Glutamatergic neuron (in vitro differentiated cells): ENCODE measurements at regions not wholly inside any gene's neighbourhood (a gene's known extent, or its start where the extent isn't known, plus 50 kb on each side); places are given as distances from the start of the nearest gene placed in this dataset.

Source experiments
- DNase-seq: peaks from one replicate; pipeline ENCODE4 v3.0.0; 2022
- H3K27ac Mint-ChIP-seq: one replicate; pipeline ENCODE4 v1.8.0; 2020; ENCODE audit warnings: mild to moderate bottlenecking, mixed read lengths, inconsistent platforms; ENCODE audit not compliant: unreplicated experiment
- H3K27me3 Mint-ChIP-seq: one replicate; pipeline ENCODE4 v1.8.0; 2020; ENCODE audit warnings: mild to moderate bottlenecking, moderate library complexity, mixed read lengths, inconsistent platforms; ENCODE audit not compliant: unreplicated experiment
- H3K36me3 Mint-ChIP-seq: one replicate; pipeline ENCODE4 v1.8.0; 2020; ENCODE audit warnings: mild to moderate bottlenecking, mixed read lengths, inconsistent platforms; ENCODE audit not compliant: unreplicated experiment
- H3K4me1 Mint-ChIP-seq: one replicate; pipeline ENCODE4 v1.8.0; 2020; ENCODE audit warnings: mild to moderate bottlenecking, low read depth, mixed read lengths, inconsistent platforms; ENCODE audit not compliant: unreplicated experiment
- H3K4me3 Mint-ChIP-seq: one replicate; pipeline ENCODE4 v1.8.0; 2020; ENCODE audit warnings: mild to moderate bottlenecking, mixed read lengths, inconsistent platforms; ENCODE audit not compliant: unreplicated experiment
- H3K9me3 Mint-ChIP-seq: one replicate; pipeline ENCODE4 v1.8.0; 2020; ENCODE audit warnings: mild to moderate bottlenecking, moderate library complexity, mixed read lengths, inconsistent platforms; ENCODE audit not compliant: unreplicated experiment
- CTCF ChIP-seq: fragments of 200-600 bp; sonication (generic); IDR thresholded peaks from one replicate; pipeline ENCODE4 v1.5.0; 2021; ENCODE audit not compliant: partially characterized antibody, unreplicated experiment

- Mint-ChIP-seq H3K4me3 (no peak overlapping the region), H3K27me3 (no peaks in the 10 kb centered on the region)
Measured at GRCh38 chr9:107696302-107696701, 206.7 kb upstream of the KLF4 start.

DNA sequence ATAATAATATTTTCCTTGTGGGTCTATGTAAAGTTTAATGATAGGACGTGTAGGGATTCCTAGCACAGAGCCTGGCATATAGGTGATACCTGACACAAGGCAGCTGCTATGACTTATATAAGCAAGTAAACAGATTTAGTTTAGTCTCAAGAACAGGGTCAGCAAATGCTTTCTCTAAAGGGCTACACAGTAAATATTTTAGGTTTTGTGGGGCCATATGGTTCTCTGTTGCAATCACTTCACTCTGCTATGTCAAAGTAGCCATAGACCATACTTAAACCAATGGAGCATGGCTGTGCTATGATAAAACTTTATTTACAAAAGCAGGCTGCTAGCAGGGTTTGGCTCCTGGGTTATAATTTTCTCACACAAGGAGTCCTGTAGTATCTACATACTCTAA is 204.8 kb upstream of the KLF4 start:
- Mint-ChIP-seq H3K36me3 (no peaks in the 10 kb centered on the region), H3K4me3 (no peak overlapping the region), H3K4me1 (peaks cover 8% of the 10 kb centered on the region), H3K27me3 (no peaks in the 10 kb centered on the region), H3K27ac (no peak overlapping the region), H3K9me3 (no peaks in the 10 kb centered on the region)
- no peak for TF ChIP-seq CTCF
- DNase-seq, result no peak

More at GRCh38 chr9:107696302-107696701, 206.7 kb upstream of the KLF4 start:
- Mint-ChIP-seq H3K36me3 (no peaks in the 10 kb centered on the region), H3K9me3 (no peaks in the 10 kb centered on the region), H3K4me1 (peaks cover 10% of the 10 kb centered on the region), H3K27ac (no peak overlapping the region)
- no peak for DNase-seq
- no peak for TF ChIP-seq CTCF

- Mint-ChIP-seq H3K36me3 (peaks cover 3% of the 10 kb centered on the region), H3K4me3 (no peak overlapping the region), H3K27ac (no peak overlapping the region), H3K4me1 (peaks cover 2% of the 10 kb centered on the region), H3K27me3 (no peaks in the 10 kb centered on the region), H3K9me3 (no peaks in the 10 kb centered on the region)
- no peak for DNase-seq
- no peak for TF ChIP-seq CTCF
Measured at GRCh38 chr9:107693625-107694326, 204.2 kb upstream of the KLF4 start.

- Mint-ChIP-seq H3K27ac (no peak overlapping the region), H3K4me3 (no peak overlapping the region), H3K36me3 (peaks cover 3% of the 10 kb centered on the region), H3K9me3 (no peaks in the 10 kb centered on the region), H3K4me1 (no peaks in the 10 kb centered on the region), H3K27me3 (no peaks in the 10 kb centered on the region)
- TF ChIP-seq CTCF, result no peak
- no peak for DNase-seq
Measured at GRCh38 chr9:107691664-107692063, 202.1 kb upstream of the KLF4 start.

- Mint-ChIP-seq H3K9me3 (no peaks in the 10 kb centered on the region), H3K4me3 (no peak overlapping the region), H3K27me3 (no peaks in the 10 kb centered on the region), H3K27ac (no peak overlapping the region), H3K36me3 (peaks cover 3% of the 10 kb centered on the region), H3K4me1 (no peaks in the 10 kb centered on the region)
- DNase-seq, result no peak
- no peak for TF ChIP-seq CTCF
Measured at GRCh38 chr9:107690021-107690420, 200.5 kb upstream of the KLF4 start.
